ENCODE measurements at regions not wholly inside any gene's neighbourhood (a gene's known extent, or its start where the extent isn't known, plus 50 kb on each side); places are given as distances from the start of the nearest gene placed in this dataset.

DNA sequence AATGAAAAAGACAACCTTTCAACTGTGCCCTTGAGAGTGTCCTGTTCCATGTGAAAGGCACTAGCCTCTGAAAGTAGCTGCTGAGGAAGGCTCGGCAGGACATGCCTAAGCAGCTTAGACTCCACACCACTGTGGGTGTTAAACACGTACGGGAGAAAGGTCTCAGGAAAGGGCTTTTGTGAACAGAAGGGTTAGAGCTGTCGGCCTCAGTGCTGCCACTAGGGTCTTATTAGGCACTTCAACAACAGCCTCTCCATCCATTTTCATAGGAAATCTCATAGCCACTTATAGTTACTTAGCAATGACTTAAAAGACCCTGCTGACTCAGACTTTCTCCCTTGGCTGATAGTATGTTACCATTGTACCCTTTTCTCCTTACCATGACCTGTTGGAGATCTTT lies 662.8 kb downstream of the TBC1D32 start:
- no peak for TF ChIP-seq POLR2A (IDR thresholded peaks at IDR 0.05)
- TF ChIP-seq, protein P1, sequence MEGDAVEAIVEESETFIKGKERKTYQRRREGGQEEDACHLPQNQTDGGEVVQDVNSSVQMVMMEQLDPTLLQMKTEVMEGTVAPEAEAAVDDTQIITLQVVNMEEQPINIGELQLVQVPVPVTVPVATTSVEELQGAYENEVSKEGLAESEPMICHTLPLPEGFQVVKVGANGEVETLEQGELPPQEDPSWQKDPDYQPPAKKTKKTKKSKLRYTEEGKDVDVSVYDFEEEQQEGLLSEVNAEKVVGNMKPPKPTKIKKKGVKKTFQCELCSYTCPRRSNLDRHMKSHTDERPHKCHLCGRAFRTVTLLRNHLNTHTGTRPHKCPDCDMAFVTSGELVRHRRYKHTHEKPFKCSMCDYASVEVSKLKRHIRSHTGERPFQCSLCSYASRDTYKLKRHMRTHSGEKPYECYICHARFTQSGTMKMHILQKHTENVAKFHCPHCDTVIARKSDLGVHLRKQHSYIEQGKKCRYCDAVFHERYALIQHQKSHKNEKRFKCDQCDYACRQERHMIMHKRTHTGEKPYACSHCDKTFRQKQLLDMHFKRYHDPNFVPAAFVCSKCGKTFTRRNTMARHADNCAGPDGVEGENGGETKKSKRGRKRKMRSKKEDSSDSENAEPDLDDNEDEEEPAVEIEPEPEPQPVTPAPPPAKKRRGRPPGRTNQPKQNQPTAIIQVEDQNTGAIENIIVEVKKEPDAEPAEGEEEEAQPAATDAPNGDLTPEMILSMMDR (IDR thresholded peaks at IDR 0.05): no peak

All from body of pancreas (tissue), 4 donors.